HG02884 (cell line): ENCODE measurements at regions not wholly inside any gene's neighbourhood (a gene's known extent, or its start where the extent isn't known, plus 50 kb on each side); places are given as distances from the start of the nearest gene placed in this dataset.
"Not testable (repeated sequence)": the region's sequence is repeated elsewhere in the genome, so short reads cannot be mapped to it uniquely, and the experiment has no call there.

Source experiments
- ATAC-seq: cut with Tn5 transposase; IDR thresholded peaks from one replicate; pipeline ENCODE4 v1.9.1; 2021; ENCODE audit warnings: mild to moderate bottlenecking, moderate library complexity; ENCODE audit not compliant: unreplicated experiment

- ATAC-seq = no peak
These were observed 291.1 kb downstream of the TRIML1 start for GRCh38 chr4:188430384-188430783.

GRCh38 chr4:188432328-188432727 is 293.1 kb downstream of the TRIML1 start:
- ATAC-seq = no peak

- ATAC-seq = no peak
These were observed 294.6 kb downstream of the TRIML1 start for GRCh38 chr4:188433741-188434315.

- ATAC-seq = no peak
These were observed 295.4 kb downstream of the TRIML1 start for GRCh38 chr4:188434643-188435042.

GRCh38 chr4:188435381-188435780 is 296.1 kb downstream of the TRIML1 start:
- no peak for ATAC-seq

GRCh38 chr4:188437535-188437934 is 298.3 kb downstream of the TRIML1 start:
- ATAC-seq = no peak

- not testable (repeated sequence) for ATAC-seq
These were observed 299.2 kb downstream of the TRIML1 start for GRCh38 chr4:188438391-188438824.

- ATAC-seq = no peak
These were observed 300.5 kb downstream of the TRIML1 start for GRCh38 chr4:188439641-188440311.

- no peak for ATAC-seq
These were observed 305.3 kb downstream of the TRIML1 start for GRCh38 chr4:188444500-188444899.

- ATAC-seq = not testable (repeated sequence)
These were observed 309.8 kb downstream of the TRIML1 start for GRCh38 chr4:188448996-188449395.

GRCh38 chr4:188450571-188450970 is 311.3 kb downstream of the TRIML1 start:
- ATAC-seq = no peak

- no peak for ATAC-seq
These were observed 312.9 kb downstream of the TRIML1 start for GRCh38 chr4:188452097-188452496.

GRCh38 chr4:188454575-188454974 is 315.3 kb downstream of the TRIML1 start:
- no peak for ATAC-seq

GRCh38 chr4:188455062-188455752 is 316.0 kb downstream of the TRIML1 start:
- no peak for ATAC-seq

- ATAC-seq = no peak
These were observed 320.1 kb downstream of the TRIML1 start for GRCh38 chr4:188459381-188459780.

- ATAC-seq = no peak
These were observed 324.7 kb downstream of the TRIML1 start for GRCh38 chr4:188463909-188464308.

GRCh38 chr4:188466001-188466400 is 326.8 kb downstream of the TRIML1 start:
- ATAC-seq = no peak

- no peak for ATAC-seq
These were observed 345.0 kb downstream of the TRIML1 start for GRCh38 chr4:188484256-188484655.

GRCh38 chr4:188485906-188486305 is 346.7 kb downstream of the TRIML1 start:
- no peak for ATAC-seq

GRCh38 chr4:188492886-188493285 is 353.6 kb downstream of the TRIML1 start:
- ATAC-seq = no peak

GRCh38 chr4:188495169-188495568 is 355.9 kb downstream of the TRIML1 start:
- ATAC-seq = no peak

- no peak for ATAC-seq
These were observed 372.2 kb downstream of the TRIML1 start for GRCh38 chr4:188511431-188511830.
